GM21390 (cell line): ENCODE measurements at regions not wholly inside any gene's neighbourhood (a gene's known extent, or its start where the extent isn't known, plus 50 kb on each side); places are given as distances from the start of the nearest gene placed in this dataset.
"Not testable (repeated sequence)": the region's sequence is repeated elsewhere in the genome, so short reads cannot be mapped to it uniquely, and the experiment has no call there.

Experiments
- ATAC-seq: cut with Tn5 transposase; IDR thresholded peaks from one replicate; pipeline ENCODE4 v1.9.1; 2021; ENCODE audit not compliant: unreplicated experiment

DNA sequence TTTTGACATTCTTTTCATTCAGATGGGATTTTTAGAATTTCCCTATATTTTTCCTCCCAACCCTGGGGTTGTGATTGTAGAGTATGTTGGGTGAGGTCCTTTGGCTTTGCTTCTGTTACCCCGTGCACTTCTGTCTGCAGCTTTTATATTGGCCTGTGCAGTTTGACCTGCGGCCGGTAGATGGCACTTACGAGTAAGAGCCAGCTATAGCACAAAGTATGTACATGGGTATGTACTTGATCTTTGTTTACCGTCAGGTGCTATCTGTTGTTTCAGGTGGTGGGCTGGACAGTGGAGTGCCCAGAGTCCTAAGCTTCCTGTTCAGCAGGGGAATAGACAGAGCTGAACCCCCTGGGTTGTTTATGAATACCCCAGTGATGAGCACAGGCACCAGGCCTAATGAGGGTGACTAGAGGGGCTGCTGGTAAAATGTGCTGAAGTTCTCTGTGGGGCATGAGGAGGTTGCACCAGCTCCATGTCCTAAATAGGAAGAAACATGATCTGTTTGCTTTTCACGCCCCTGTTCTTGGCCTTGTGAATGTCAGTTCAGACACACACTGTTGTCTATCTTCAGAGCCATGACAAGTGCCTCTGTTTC, 58.9 kb upstream of the THUMPD2 start:
- ATAC-seq: peak; percentile 98

DNA sequence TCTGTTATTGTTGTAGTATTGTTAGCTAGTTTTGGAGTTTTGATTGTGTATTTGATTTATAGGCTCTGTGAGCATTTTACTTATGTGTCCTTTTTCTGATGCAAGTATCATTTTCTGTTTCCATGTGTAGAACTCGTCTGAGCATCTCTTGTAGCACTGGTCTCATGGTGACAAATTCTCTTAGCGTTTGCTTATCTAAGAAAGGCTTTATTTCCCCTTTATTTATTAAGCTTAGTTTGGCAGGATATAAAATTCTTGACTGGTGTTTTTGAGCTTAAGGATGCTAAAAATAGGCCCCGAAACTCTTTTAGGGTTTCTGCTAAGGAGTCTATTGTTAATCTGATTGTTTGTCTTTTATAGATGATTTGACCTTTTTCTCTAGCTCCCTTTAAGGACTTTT, 57.6 kb upstream of the THUMPD2 start:
- ATAC-seq: no peak

DNA sequence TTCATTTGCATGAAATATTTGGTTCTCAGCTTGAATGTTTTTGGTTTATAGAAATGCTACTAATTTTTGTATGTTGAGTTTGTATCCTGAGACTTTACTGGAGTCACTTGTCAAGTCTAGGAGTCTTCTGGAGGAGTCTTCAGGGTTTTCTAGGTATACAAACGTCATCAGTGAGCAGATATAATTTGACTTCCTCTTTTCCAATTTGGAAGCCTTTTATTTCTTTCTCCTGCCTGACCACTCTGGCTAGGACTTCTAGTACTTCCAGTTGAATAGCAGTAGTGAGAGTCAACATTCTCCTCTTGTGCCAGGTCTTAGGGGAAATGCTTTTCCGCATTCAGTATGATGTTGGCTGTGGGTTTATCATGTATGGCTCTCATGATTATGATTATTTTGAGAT, 55.4 kb upstream of the THUMPD2 start:
- no peak for ATAC-seq

DNA sequence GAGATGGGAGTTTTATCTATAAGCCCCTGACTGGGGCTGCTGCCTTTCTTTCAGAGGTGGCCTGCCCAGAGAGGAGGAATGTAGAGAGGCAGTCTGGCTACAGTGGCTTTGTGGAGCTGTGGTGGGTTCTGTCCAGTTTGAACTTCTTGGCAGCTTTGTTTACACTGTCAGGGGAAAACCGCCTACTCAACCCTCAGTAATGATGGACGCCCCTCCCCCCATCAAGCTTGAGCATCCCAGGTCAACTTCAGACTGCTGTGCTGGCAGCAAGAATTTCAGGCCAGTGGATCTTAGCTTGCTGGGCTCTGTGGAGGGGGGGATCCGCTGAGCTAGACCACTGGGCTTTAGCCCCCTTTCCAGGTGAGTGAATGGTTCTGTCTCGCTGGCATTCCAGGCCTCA, 51.6 kb upstream of the THUMPD2 start:
- ATAC-seq: not testable (repeated sequence)
